ENCODE measurements at regions not wholly inside any gene's neighbourhood (a gene's known extent, or its start where the extent isn't known, plus 50 kb on each side); places are given as distances from the start of the nearest gene placed in this dataset.
A peak's percentile ranks its signal among the peaks of the same experiment; 100 is the strongest.
"Not testable (repeated sequence)": the region's sequence is repeated elsewhere in the genome, so short reads cannot be mapped to it uniquely, and the experiment has no call there.

GRCh38 chr9:115551396-115551795 is 433.4 kb upstream of the TNC start:
- H3K4me1 Mint-ChIP-seq, result no peaks in the 10 kb centered on the region
- H3K36me3 Mint-ChIP-seq, result peaks cover 0 to 7% (median 0%) of the 10 kb centered on the region in 3 donors
- DNase-seq (no peak), ATAC-seq (no peak)
- POLR2A ChIA-PET, result no interaction called here
- no peak overlapping the region for H3K27ac Mint-ChIP-seq
- H3K27me3 Mint-ChIP-seq, result peaks cover 1 to 15% (median 6%) of the 10 kb centered on the region in 5 donors
- peaks cover 0 to 16% (median 4%) of the 10 kb centered on the region in 9 donors for H3K9me3 Mint-ChIP-seq
- H3K4me3 Mint-ChIP-seq, result no peak overlapping the region

GRCh38 chr9:115553060-115553773 is 435.3 kb upstream of the TNC start:
- no peak for DNase-seq
- POLR2A ChIA-PET, result no interaction called here
- ATAC-seq, result no peak

GRCh38 chr9:115556432-115556831 is 438.5 kb upstream of the TNC start:
- Mint-ChIP-seq H3K27ac (no peak overlapping the region), H3K4me1 (no peaks in the 10 kb centered on the region), H3K36me3 (peaks cover 0 to 18% (median 2%) of the 10 kb centered on the region in 3 donors), H3K4me3 (no peak overlapping the region), H3K9me3 (peaks cover 6 to 30% (median 19%) of the 10 kb centered on the region in 9 donors), H3K27me3 (peaks cover 0 to 9% (median 0%) of the 10 kb centered on the region in 5 donors)
- POLR2A ChIA-PET, result no interaction called here
- DNase-seq, result no peak
- ATAC-seq, result no peak

More at GRCh38 chr9:115553060-115553773, 435.3 kb upstream of the TNC start:
- Mint-ChIP-seq H3K4me1 (no peaks in the 10 kb centered on the region), H3K4me3 (no peak overlapping the region), H3K9me3 (peaks cover 6 to 29% (median 19%) of the 10 kb centered on the region in 9 donors), H3K27me3 (peaks cover 0 to 12% (median 5%) of the 10 kb centered on the region in 5 donors), H3K27ac (no peak overlapping the region), H3K36me3 (peaks cover 0 to 18% (median 2%) of the 10 kb centered on the region in 3 donors)

- Mint-ChIP-seq H3K27me3 (peaks cover 0 to 13% (median 4%) of the 10 kb centered on the region in 5 donors), H3K36me3 (no peaks in the 10 kb centered on the region), H3K4me1 (no peaks in the 10 kb centered on the region), H3K4me3 (no peak overlapping the region), H3K27ac (no peak overlapping the region), H3K9me3 (peaks cover 0 to 9% (median 0%) of the 10 kb centered on the region in 9 donors)
- DNase-seq (no peak), ATAC-seq (no peak)
- POLR2A ChIA-PET, result no interaction called here
Observed at GRCh38 chr9:115575147-115575546, 457.2 kb upstream of the TNC start.

- H3K36me3 Mint-ChIP-seq, H3K9me3 Mint-ChIP-seq, DNase-seq, H3K4me1 Mint-ChIP-seq, POLR2A ChIA-PET, ATAC-seq, H3K27ac Mint-ChIP-seq, H3K4me3 Mint-ChIP-seq: not testable (repeated sequence)
- H3K27me3 Mint-ChIP-seq, result peaks cover 3 to 24% (median 5%) of the 10 kb centered on the region in 5 donors
Observed at GRCh38 chr9:115585458-115585857, 467.5 kb upstream of the TNC start.

- Mint-ChIP-seq H3K27ac (no peak overlapping the region), H3K36me3 (no peaks in the 10 kb centered on the region), H3K27me3 (peaks cover 1 to 34% (median 5%) of the 10 kb centered on the region in 5 donors), H3K4me3 (no peak overlapping the region), H3K9me3 (peaks cover 0 to 3% (median 0%) of the 10 kb centered on the region in 9 donors), H3K4me1 (peaks cover 0 to 2% (median 0%) of the 10 kb centered on the region in 4 donors)
- POLR2A ChIA-PET, result no interaction called here
- DNase-seq (no peak), ATAC-seq (no peak)
Observed at GRCh38 chr9:115587310-115587709, 469.4 kb upstream of the TNC start.

- Mint-ChIP-seq H3K36me3 (no peaks in the 10 kb centered on the region), H3K4me3 (no peak overlapping the region), H3K9me3 (peaks cover 0 to 3% (median 0%) of the 10 kb centered on the region in 9 donors), H3K4me1 (peaks cover 0 to 2% (median 0%) of the 10 kb centered on the region in 4 donors), H3K27ac (no peak overlapping the region), H3K27me3 (peaks cover 6 to 37% (median 9%) of the 10 kb centered on the region in 5 donors)
- POLR2A ChIA-PET, result no interaction called here
- no peak for ATAC-seq
- no peak for DNase-seq
Observed at GRCh38 chr9:115590011-115590410, 472.1 kb upstream of the TNC start.

- POLR2A ChIA-PET, result no interaction called here
- Mint-ChIP-seq H3K27me3 (peaks cover 12 to 53% (median 20%) of the 10 kb centered on the region in 5 donors), H3K9me3 (peaks cover 0 to 3% (median 0%) of the 10 kb centered on the region in 9 donors), H3K4me1 (peaks cover 0 to 2% (median 0%) of the 10 kb centered on the region in 4 donors), H3K27ac (no peak overlapping the region), H3K36me3 (no peaks in the 10 kb centered on the region), H3K4me3 (no peak overlapping the region)
- ATAC-seq, result no peak
- no peak for DNase-seq
Observed at GRCh38 chr9:115591584-115591984, 473.6 kb upstream of the TNC start.

GRCh38 chr9:115593587-115594091 is 475.7 kb upstream of the TNC start:
- Mint-ChIP-seq H3K4me1 (peaks cover 0 to 2% (median 0%) of the 10 kb centered on the region in 4 donors), H3K4me3 (no peak overlapping the region), H3K9me3 (peaks cover 0 to 3% (median 0%) of the 10 kb centered on the region in 9 donors), H3K27ac (no peak overlapping the region), H3K36me3 (no peaks in the 10 kb centered on the region), H3K27me3 (peaks cover 18 to 69% (median 23%) of the 10 kb centered on the region in 5 donors)
- ATAC-seq, result no peak
- POLR2A ChIA-PET, result no interaction called here
- peak in 2 of 10 donors; percentile 2 for DNase-seq

GRCh38 chr9:115594557-115594956 is 476.6 kb upstream of the TNC start:
- Mint-ChIP-seq H3K36me3 (no peaks in the 10 kb centered on the region), H3K4me3 (no peak overlapping the region), H3K27me3 (peaks cover 19 to 69% (median 23%) of the 10 kb centered on the region in 5 donors), H3K4me1 (peaks cover 0 to 2% (median 0%) of the 10 kb centered on the region in 4 donors), H3K9me3 (peaks cover 0 to 3% (median 0%) of the 10 kb centered on the region in 9 donors), H3K27ac (no peak overlapping the region)
- no peak for DNase-seq
- no peak for ATAC-seq
- POLR2A ChIA-PET, result no interaction called here

GRCh38 chr9:115596021-115596745 is 478.2 kb upstream of the TNC start:
- Mint-ChIP-seq H3K9me3 (peaks cover 0 to 2% (median 0%) of the 10 kb centered on the region in 9 donors), H3K27me3 (peaks cover 21 to 79% (median 25%) of the 10 kb centered on the region in 5 donors), H3K27ac (no peak overlapping the region), H3K4me3 (no peak overlapping the region), H3K36me3 (no peaks in the 10 kb centered on the region), H3K4me1 (peaks cover 0 to 2% (median 0%) of the 10 kb centered on the region in 4 donors)
- no peak for DNase-seq
- POLR2A ChIA-PET, result no interaction called here
- no peak for ATAC-seq

- ATAC-seq (no peak), DNase-seq (no peak)
- no peak overlapping the region for H3K4me3 Mint-ChIP-seq
- H3K36me3 Mint-ChIP-seq, result no peaks in the 10 kb centered on the region
- POLR2A ChIA-PET, result no interaction called here
- no peak overlapping the region for H3K27ac Mint-ChIP-seq
- peaks cover 21 to 80% (median 28%) of the 10 kb centered on the region in 5 donors for H3K27me3 Mint-ChIP-seq
- H3K9me3 Mint-ChIP-seq, result peaks cover 0 to 2% (median 0%) of the 10 kb centered on the region in 9 donors
- peaks cover 0 to 2% (median 0%) of the 10 kb centered on the region in 4 donors for H3K4me1 Mint-ChIP-seq
Observed at GRCh38 chr9:115596746-115597080, 478.8 kb upstream of the TNC start.

GRCh38 chr9:115597330-115597895 is 479.5 kb upstream of the TNC start:
- ATAC-seq (no peak), DNase-seq (no peak)
- H3K27ac Mint-ChIP-seq, result no peak overlapping the region
- H3K9me3 Mint-ChIP-seq, result peaks cover 0 to 2% (median 0%) of the 10 kb centered on the region in 9 donors
- H3K27me3 Mint-ChIP-seq, result peaks cover 21 to 76% (median 29%) of the 10 kb centered on the region in 5 donors
- H3K36me3 Mint-ChIP-seq, result no peaks in the 10 kb centered on the region
- H3K4me3 Mint-ChIP-seq, result no peak overlapping the region
- POLR2A ChIA-PET, result no interaction called here
- H3K4me1 Mint-ChIP-seq, result no peaks in the 10 kb centered on the region
